Effector memory CD8-positive, alpha-beta T cell (primary cell): ENCODE measurements at regions not wholly inside any gene's neighbourhood (a gene's known extent, or its start where the extent isn't known, plus 50 kb on each side); places are given as distances from the start of the nearest gene placed in this dataset.

Source experiments
- ATAC-seq: fragments of 150-1000 bp; cut with Tn5 transposase; replicated peaks from 2 replicates; pipeline ENCODE4 v1.10.0; 2021; ENCODE audit warnings: mild to moderate bottlenecking, moderate library complexity
- DNase-seq, 3 experiments: peaks; one replicate each; pipeline ENCODE4 v3.0.0; 2021
- H3K27ac Mint-ChIP-seq, 2 donors: one replicate each; pipeline ENCODE4 v1.8.0; 2022; ENCODE audit warnings: mild to moderate bottlenecking in 2 of 2, mixed read lengths in 2 of 2, moderate library complexity in 2 of 2
- H3K27me3 Mint-ChIP-seq, 2 donors: one replicate each; pipeline ENCODE4 v1.8.0; 2022; ENCODE audit warnings: mixed read lengths in 2 of 2
- H3K36me3 Mint-ChIP-seq: one replicate; pipeline ENCODE4 v1.8.0; 2022; ENCODE audit warnings: mild to moderate bottlenecking, moderate library complexity, mixed read lengths; ENCODE audit not compliant: insufficient read depth
- H3K4me1 Mint-ChIP-seq, 2 donors: one replicate each; pipeline ENCODE4 v1.8.0; 2022; ENCODE audit warnings: low read depth in 2 of 2, mixed read lengths in 2 of 2
- H3K4me3 Mint-ChIP-seq, 2 donors: one replicate each; pipeline ENCODE4 v1.8.0; 2022; ENCODE audit warnings: mild to moderate bottlenecking in 2 of 2, mixed read lengths in 2 of 2, moderate library complexity in 2 of 2
- H3K9me3 Mint-ChIP-seq, 2 donors: one replicate each; pipeline ENCODE4 v1.8.0; 2022; ENCODE audit warnings: mixed read lengths in 2 of 2

GRCh38 chr6:84504025-84504424 is 260.4 kb downstream of the TBX18 start:
- no peak for ATAC-seq
- H3K9me3 Mint-ChIP-seq = peaks cover 0 to 9% of the 10 kb centered on the region in 2 donors

GRCh38 chr6:84501315-84501714 is 263.1 kb downstream of the TBX18 start:
- Mint-ChIP-seq H3K4me3 (no peak overlapping the region), H3K27me3 (no peaks in the 10 kb centered on the region), H3K27ac (no peak overlapping the region), H3K4me1 (no peaks in the 10 kb centered on the region), H3K36me3 (no peaks in the 10 kb centered on the region), H3K9me3 (peaks cover 0 to 12% of the 10 kb centered on the region in 2 donors)
- ATAC-seq = no peak
- no peak for DNase-seq

More at GRCh38 chr6:84504025-84504424, 260.4 kb downstream of the TBX18 start:
- H3K27me3 Mint-ChIP-seq = no peaks in the 10 kb centered on the region
- no peak for DNase-seq
- no peak overlapping the region for H3K27ac Mint-ChIP-seq
- no peaks in the 10 kb centered on the region for H3K4me1 Mint-ChIP-seq
- H3K4me3 Mint-ChIP-seq = no peak overlapping the region
- no peaks in the 10 kb centered on the region for H3K36me3 Mint-ChIP-seq

- ATAC-seq (no peak), DNase-seq (no peak)
- H3K36me3 Mint-ChIP-seq = no peaks in the 10 kb centered on the region
- H3K9me3 Mint-ChIP-seq = peaks cover 0 to 12% of the 10 kb centered on the region in 2 donors
- no peaks in the 10 kb centered on the region for H3K27me3 Mint-ChIP-seq
- H3K4me1 Mint-ChIP-seq = no peaks in the 10 kb centered on the region
- no peak overlapping the region for H3K27ac Mint-ChIP-seq
- no peak overlapping the region for H3K4me3 Mint-ChIP-seq
Measured at GRCh38 chr6:84500726-84501125, 263.7 kb downstream of the TBX18 start.

- Mint-ChIP-seq H3K9me3 (peaks cover 0 to 14% of the 10 kb centered on the region in 2 donors), H3K27me3 (no peaks in the 10 kb centered on the region), H3K27ac (no peak overlapping the region), H3K4me3 (no peak overlapping the region), H3K4me1 (no peaks in the 10 kb centered on the region), H3K36me3 (no peaks in the 10 kb centered on the region)
- ATAC-seq (no peak), DNase-seq (no peak)
Measured at GRCh38 chr6:84498905-84499304, 265.5 kb downstream of the TBX18 start.

GRCh38 chr6:84492241-84493165 is 265.1 kb upstream of the CEP162 start:
- no peak overlapping the region for H3K4me3 Mint-ChIP-seq
- no peaks in the 10 kb centered on the region for H3K36me3 Mint-ChIP-seq
- H3K27ac Mint-ChIP-seq = no peak overlapping the region
- peaks cover 14 to 15% of the 10 kb centered on the region in 2 donors for H3K9me3 Mint-ChIP-seq
- H3K4me1 Mint-ChIP-seq = no peaks in the 10 kb centered on the region
- ATAC-seq (no peak), DNase-seq (no peak)
- H3K27me3 Mint-ChIP-seq = no peaks in the 10 kb centered on the region

GRCh38 chr6:84489598-84489997 is 262.2 kb upstream of the CEP162 start:
- Mint-ChIP-seq H3K9me3 (peaks cover 12 to 15% of the 10 kb centered on the region in 2 donors), H3K4me1 (no peaks in the 10 kb centered on the region)
- ATAC-seq = no peak

GRCh38 chr6:84486526-84486925 is 259.1 kb upstream of the CEP162 start:
- no peak overlapping the region for H3K4me3 Mint-ChIP-seq
- H3K36me3 Mint-ChIP-seq = no peaks in the 10 kb centered on the region
- ATAC-seq (no peak), DNase-seq (no peak)
- H3K4me1 Mint-ChIP-seq = no peaks in the 10 kb centered on the region
- no peaks in the 10 kb centered on the region for H3K27me3 Mint-ChIP-seq
- no peak overlapping the region for H3K27ac Mint-ChIP-seq
- H3K9me3 Mint-ChIP-seq = peaks cover 15 to 26% of the 10 kb centered on the region in 2 donors

More at GRCh38 chr6:84489598-84489997, 262.2 kb upstream of the CEP162 start:
- Mint-ChIP-seq H3K27me3 (no peaks in the 10 kb centered on the region), H3K27ac (no peak overlapping the region), H3K4me3 (no peak overlapping the region), H3K36me3 (no peaks in the 10 kb centered on the region)
- DNase-seq = no peak

- Mint-ChIP-seq H3K36me3 (no peaks in the 10 kb centered on the region), H3K9me3 (peaks cover 2 to 6% of the 10 kb centered on the region in 2 donors), H3K4me3 (no peak overlapping the region), H3K4me1 (no peaks in the 10 kb centered on the region), H3K27me3 (no peaks in the 10 kb centered on the region), H3K27ac (no peak overlapping the region)
- DNase-seq (no peak), ATAC-seq (no peak)
Measured at GRCh38 chr6:84469144-84469543, 241.7 kb upstream of the CEP162 start.

- Mint-ChIP-seq H3K4me3 (no peak overlapping the region), H3K9me3 (peaks cover 1 to 19% of the 10 kb centered on the region in 2 donors), H3K4me1 (no peaks in the 10 kb centered on the region), H3K36me3 (no peaks in the 10 kb centered on the region), H3K27ac (no peak overlapping the region), H3K27me3 (no peaks in the 10 kb centered on the region)
- no peak for DNase-seq
- no peak for ATAC-seq
Measured at GRCh38 chr6:84467296-84467695, 239.9 kb upstream of the CEP162 start.

GRCh38 chr6:84466511-84466910 is 239.1 kb upstream of the CEP162 start:
- peaks cover 0 to 19% of the 10 kb centered on the region in 2 donors for H3K9me3 Mint-ChIP-seq
- ATAC-seq = no peak
- DNase-seq = no peak
- H3K27ac Mint-ChIP-seq = no peak overlapping the region
- no peaks in the 10 kb centered on the region for H3K36me3 Mint-ChIP-seq
- no peaks in the 10 kb centered on the region for H3K4me1 Mint-ChIP-seq
- no peak overlapping the region for H3K4me3 Mint-ChIP-seq
- no peaks in the 10 kb centered on the region for H3K27me3 Mint-ChIP-seq

- ATAC-seq (no peak), DNase-seq (no peak)
- Mint-ChIP-seq H3K9me3 (peaks cover 0 to 19% of the 10 kb centered on the region in 2 donors), H3K27ac (no peak overlapping the region), H3K27me3 (no peaks in the 10 kb centered on the region), H3K36me3 (no peaks in the 10 kb centered on the region), H3K4me3 (no peak overlapping the region), H3K4me1 (no peaks in the 10 kb centered on the region)
Measured at GRCh38 chr6:84464471-84464870, 237.0 kb upstream of the CEP162 start.

- H3K27ac Mint-ChIP-seq = no peak overlapping the region
- H3K4me3 Mint-ChIP-seq = no peak overlapping the region
- DNase-seq = no peak
- H3K36me3 Mint-ChIP-seq = no peaks in the 10 kb centered on the region
- H3K4me1 Mint-ChIP-seq = no peaks in the 10 kb centered on the region
- peaks cover 2 to 19% of the 10 kb centered on the region in 2 donors for H3K9me3 Mint-ChIP-seq
- ATAC-seq = no peak
- H3K27me3 Mint-ChIP-seq = no peaks in the 10 kb centered on the region
Measured at GRCh38 chr6:84462698-84463097, 235.3 kb upstream of the CEP162 start.

- Mint-ChIP-seq H3K36me3 (no peaks in the 10 kb centered on the region), H3K4me1 (no peaks in the 10 kb centered on the region), H3K4me3 (no peak overlapping the region), H3K27ac (no peak overlapping the region), H3K27me3 (no peaks in the 10 kb centered on the region), H3K9me3 (peaks cover 2 to 19% of the 10 kb centered on the region in 2 donors)
- no peak for DNase-seq
- ATAC-seq = no peak
Measured at GRCh38 chr6:84461461-84461860, 234.0 kb upstream of the CEP162 start.

- H3K27ac Mint-ChIP-seq = no peak overlapping the region
- ATAC-seq = no peak
- no peak overlapping the region for H3K4me3 Mint-ChIP-seq
- no peaks in the 10 kb centered on the region for H3K27me3 Mint-ChIP-seq
- peaks cover 2 to 19% of the 10 kb centered on the region in 2 donors for H3K9me3 Mint-ChIP-seq
- no peak for DNase-seq
- no peaks in the 10 kb centered on the region for H3K4me1 Mint-ChIP-seq
- no peaks in the 10 kb centered on the region for H3K36me3 Mint-ChIP-seq
Measured at GRCh38 chr6:84460491-84460890, 233.0 kb upstream of the CEP162 start.
